Heart right ventricle (tissue), 16 donors: ENCODE measurements at regions not wholly inside any gene's neighbourhood (a gene's known extent, or its start where the extent isn't known, plus 50 kb on each side); places are given as distances from the start of the nearest gene placed in this dataset.

Experiments
- ATAC-seq, 8 donors: fragments of 200-7000 bp; cut with Tn5 transposase; one replicate each; pipeline ENCODE4 v1.9.1; 2020; ENCODE audit warnings: mild to moderate bottlenecking in 8 of 8, moderate library complexity in 8 of 8, moderate number of reproducible peaks in 1 of 8
- DNase-seq, 2 donors: peaks; one replicate each; pipeline ENCODE4 v3.0.0-alpha.2; 2020
- H3K27ac ChIP-seq, 10 donors: fragments of 200-600 bp; sonication (generic) in 2 of 10; one replicate each; pipeline versions ENCODE4 v1.5.0 to v1.8.0; 2020 to 2022; ENCODE audit warnings: mild to moderate bottlenecking in 3 of 10
- H3K27me3 ChIP-seq, 7 donors: fragments of 200-600 bp; one replicate each; pipeline ENCODE4 v1.8.0; 2021 to 2022; ENCODE audit warnings: mild to moderate bottlenecking in 2 of 7
- H3K36me3 ChIP-seq, 9 donors: fragments of 200-600 bp; sonication (generic) in 1 of 9; one replicate each; pipeline versions ENCODE4 v1.5.0 to v1.8.0; 2020 to 2022; ENCODE audit warnings: mild to moderate bottlenecking in 2 of 9
- H3K4me1 ChIP-seq, 9 donors: fragments of 200-600 bp; sonication (generic) in 1 of 9; one replicate each; pipeline versions ENCODE4 v1.5.0 to v1.8.0; 2020 to 2022; ENCODE audit warnings: mild to moderate bottlenecking in 4 of 9
- H3K4me3 ChIP-seq, 10 donors: fragments of 200-600 bp; sonication (generic) in 2 of 10; one replicate each; pipeline versions ENCODE4 v1.5.0 to v1.8.0; 2020 to 2022; ENCODE audit warnings: mild to moderate bottlenecking in 7 of 10, moderate library complexity in 2 of 10
- H3K9me3 ChIP-seq, 11 donors: fragments of 200-600 bp in 10 of 11; sonication (generic) in 2 of 11; one replicate each; pipeline versions ENCODE4 v1.5.0 to v1.8.0; 2013 to 2022; ENCODE audit warnings: mild to moderate bottlenecking in 2 of 11, control low read depth in 1 of 11, moderate library complexity in 1 of 11
- CTCF ChIP-seq, 9 donors: fragments of 200-600 bp; sonication (generic) in 2 of 9; IDR thresholded peaks; one replicate each; pipeline versions ENCODE4 v1.5.0 to v1.8.0; 2021 to 2022; ENCODE audit warnings: antibody characterized with exemption in 9 of 9, mild to moderate bottlenecking in 5 of 9, moderate library complexity in 1 of 9
- WGBS, 2 donors: extraction: QIAGEN DNeasy Blood & Tissue Kit; methylation state at CpG; one replicate each; pipeline ENCODE4 v1.1.7; 2013; ENCODE audit warnings: inconsistent platforms in 1 of 2; 5-methylcytosine and 5-hydroxymethylcytosine counted together
- intact Hi-C, 10 donors: fragments of 100-400 bp; cut with DNase I; formaldehyde crosslinking; loops; one replicate each; pipeline versions ENCODE4 v1.11.1 to v1.14.2; 2022
- donor health status: Arrhythmogenic right ventricular cardiomyopathy.
- donor health status: ischemic (EF 13 %, LVEDD 7.1; RV severe dilation, severe dysfunction).
- donor health status: healthy with polysubstance abuse.
- donor health status: DM: no; HTN: yes; CAD: no.
- donor health status: DM: no; HTN: no; CAD: no.
- donor health status: ischemic (EF 25% LVEDD 6.9; RV normal size, moderate dysfunction).
- donor health status: ischemic (EF 25% LVEDD 5.7; RV mildly dilated, moderate dysfunction).
- donor health status: healthy.
- donor health status: DM: yes; HTN: yes; CAD: no.
- donor health status: Ischemic cardiomyopathy.
- donor health status: ischemic (EF 35%, LVEDD 5.7; RV mildly dilated, moderate dysfunction).
- donor health status: nonischemic (EF 11% LVEDD 7.7; RV severe dilation, severe dysfunction).
- donor health status: DM: yes; HTN: yes; CAD: no.
- donor health status: PGD.
- donor health status: ischemic (EF 29% LVEDD 5.4; RV normal size, mild dysfunction).
- donor health status: nonischemic (EF 23%, LVEDD 6.1; RV moderate dilation, normal function).

- Histone ChIP-seq H3K27ac (no peak overlapping the region), H3K9me3 (no peaks in the 10 kb centered on the region), H3K36me3 (no peaks in the 10 kb centered on the region), H3K27me3 (no peaks in the 10 kb centered on the region), H3K4me1 (no peaks in the 10 kb centered on the region), H3K4me3 (no peak overlapping the region)
- intact Hi-C loops: loop anchor here in 1 of 10 donors (10.0 kb wide), 1 partner anchor 55 kb away; no protein-coding TSS in a partner anchor
- DNase-seq (no peak), ATAC-seq (no peak)
- TF ChIP-seq CTCF (IDR thresholded peaks at IDR 0.05): no peak
These were observed 460.8 kb upstream of the CNTN5 start for GRCh38 chr11:98559961-98560360.

DNA sequence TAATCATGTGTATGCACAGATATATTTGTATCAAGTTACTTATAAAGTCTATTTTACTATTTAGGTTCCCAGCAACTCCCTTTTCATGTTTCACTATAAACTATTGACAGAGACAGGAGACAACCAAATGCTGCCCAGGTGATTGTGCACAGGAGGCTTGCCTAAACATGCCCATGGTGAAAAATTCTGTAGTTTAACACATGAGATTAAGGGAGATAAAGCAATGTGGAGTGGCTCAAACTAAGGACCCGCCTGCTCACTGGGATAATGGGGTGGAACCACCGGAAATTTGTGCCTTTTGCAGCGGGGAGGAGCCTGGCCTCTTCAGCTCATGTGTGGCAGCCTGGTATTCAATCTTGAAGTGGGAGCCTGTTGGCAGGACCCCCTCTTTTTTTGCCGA lies 459.5 kb upstream of the CNTN5 start:
- no peaks in the 10 kb centered on the region for H3K27me3 ChIP-seq
- DNase-seq: no peak
- no peaks in the 10 kb centered on the region for H3K36me3 ChIP-seq
- no peak for TF ChIP-seq CTCF (IDR thresholded peaks at IDR 0.05)
- intact Hi-C loops: loop anchor here in 1 of 10 donors (10.0 kb wide), 1 partner anchor 56 kb away; no protein-coding TSS in a partner anchor
- no peak overlapping the region for H3K27ac ChIP-seq
- H3K4me1 ChIP-seq: no peaks in the 10 kb centered on the region
- no peak overlapping the region for H3K4me3 ChIP-seq
- no peak for ATAC-seq
- WGBS, 2 donors: 65 to 68% methylated on average over 4 of the region's 4 CpGs
- no peaks in the 10 kb centered on the region for H3K9me3 ChIP-seq

GRCh38 chr11:98561877-98562395 lies 458.8 kb upstream of the CNTN5 start:
- TF ChIP-seq CTCF (IDR thresholded peaks at IDR 0.05): no peak
- intact Hi-C loops: loop anchor here in 1 of 10 donors (10.0 kb wide), 1 partner anchor 57 kb away; no protein-coding TSS in a partner anchor

DNA sequence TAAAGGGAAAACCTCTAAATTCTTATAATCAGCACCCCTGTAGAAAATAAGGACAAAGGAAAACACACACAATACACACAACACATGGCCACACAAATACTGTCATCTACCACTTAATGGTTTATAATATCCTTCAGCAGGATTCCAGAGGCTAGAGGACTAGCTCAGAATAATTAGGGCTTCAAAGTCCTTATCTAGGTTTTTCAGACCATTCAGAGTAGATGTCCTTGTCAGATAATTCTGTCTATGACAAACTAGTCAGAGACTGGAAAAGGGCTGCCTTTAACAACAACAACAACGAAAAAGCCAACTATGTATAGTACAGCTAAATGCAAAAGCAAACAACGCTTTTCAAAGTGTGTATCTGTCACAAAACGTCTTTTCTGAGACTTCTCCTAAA lies 456.5 kb upstream of the CNTN5 start:
- ATAC-seq (no peak), DNase-seq (no peak)
- Histone ChIP-seq H3K9me3 (no peaks in the 10 kb centered on the region), H3K36me3 (no peaks in the 10 kb centered on the region), H3K27ac (no peak overlapping the region), H3K4me3 (no peak overlapping the region), H3K4me1 (no peaks in the 10 kb centered on the region), H3K27me3 (no peaks in the 10 kb centered on the region)
- no peak for TF ChIP-seq CTCF (IDR thresholded peaks at IDR 0.05)
- WGBS, 2 donors: 48 to 69% methylated on average over 3 of the region's 3 CpGs
- intact Hi-C loops: loop anchor here in 1 of 10 donors (10.0 kb wide), 1 partner anchor 59 kb away; no protein-coding TSS in a partner anchor

More at GRCh38 chr11:98561877-98562395, 458.8 kb upstream of the CNTN5 start:
- no peaks in the 10 kb centered on the region for H3K36me3 ChIP-seq
- H3K4me3 ChIP-seq: no peak overlapping the region
- no peak for DNase-seq
- H3K27me3 ChIP-seq: no peaks in the 10 kb centered on the region
- H3K9me3 ChIP-seq: no peaks in the 10 kb centered on the region
- H3K4me1 ChIP-seq: no peaks in the 10 kb centered on the region
- no peak for ATAC-seq
- no peak overlapping the region for H3K27ac ChIP-seq
